Muscle of leg (tissue), 3 donors: ENCODE measurements at regions not wholly inside any gene's neighbourhood (a gene's known extent, or its start where the extent isn't known, plus 50 kb on each side); places are given as distances from the start of the nearest gene placed in this dataset.
"Not testable (repeated sequence)": the region's sequence is repeated elsewhere in the genome, so short reads cannot be mapped to it uniquely, and the experiment has no call there.

Source experiments
- DNase-seq: peaks from one replicate; pipeline ENCODE4 v3.0.0; 2013
- H3K27ac ChIP-seq: one replicate; pipeline ENCODE4 v1.5.1; 2013; ENCODE audit warnings: mild to moderate bottlenecking, low read length, control low read depth
- H3K27me3 ChIP-seq: one replicate; pipeline ENCODE4 v1.6.1; 2013; ENCODE audit warnings: low read length; ENCODE audit not compliant: control insufficient read depth, insufficient read depth
- H3K36me3 ChIP-seq: one replicate; pipeline ENCODE4 v1.6.1; 2013; ENCODE audit warnings: low read length; ENCODE audit not compliant: control insufficient read depth, insufficient read depth
- H3K4me1 ChIP-seq: one replicate; pipeline ENCODE4 v1.6.1; 2013; ENCODE audit warnings: low read length; ENCODE audit not compliant: control insufficient read depth, insufficient read depth
- H3K4me3 ChIP-seq: one replicate; pipeline ENCODE4 v1.5.1; 2013; ENCODE audit warnings: low read length, control low read depth
- H3K9me3 ChIP-seq: replicated peaks from 2 replicates; pipeline ENCODE4 v1.6.1; 2013; ENCODE audit warnings: low read depth, low read length; ENCODE audit not compliant: control insufficient read depth
- WGBS: methylation state at CpG from one replicate; pipeline ENCODE4 v1.1.5; 2013; ENCODE audit warnings: missing lambda C conversion rate; ENCODE audit not compliant: insufficient coverage; 5-methylcytosine and 5-hydroxymethylcytosine counted together

GRCh38 chr2:356304-356703, 68.4 kb upstream of the ALKAL2 start:
- not testable (repeated sequence) for H3K27me3 ChIP-seq, DNase-seq

GRCh38 chr2:355773-356172, 67.9 kb upstream of the ALKAL2 start:
- H3K4me3 ChIP-seq: no peak overlapping the region
- no peak for DNase-seq
- no peaks in the 10 kb centered on the region for H3K9me3 ChIP-seq
- no peak overlapping the region for H3K27ac ChIP-seq
- WGBS: 89% methylated on average over 6 of the region's 12 CpGs
- H3K36me3 ChIP-seq: no peaks in the 10 kb centered on the region
- H3K4me1 ChIP-seq: no peaks in the 10 kb centered on the region
- H3K27me3 ChIP-seq: no peaks in the 10 kb centered on the region

More at GRCh38 chr2:356304-356703, 68.4 kb upstream of the ALKAL2 start:
- 70% methylated on average over 8 of the region's 21 CpGs for WGBS
- H3K36me3 ChIP-seq, H3K9me3 ChIP-seq, H3K27ac ChIP-seq, H3K4me3 ChIP-seq, H3K4me1 ChIP-seq: not testable (repeated sequence)

DNA sequence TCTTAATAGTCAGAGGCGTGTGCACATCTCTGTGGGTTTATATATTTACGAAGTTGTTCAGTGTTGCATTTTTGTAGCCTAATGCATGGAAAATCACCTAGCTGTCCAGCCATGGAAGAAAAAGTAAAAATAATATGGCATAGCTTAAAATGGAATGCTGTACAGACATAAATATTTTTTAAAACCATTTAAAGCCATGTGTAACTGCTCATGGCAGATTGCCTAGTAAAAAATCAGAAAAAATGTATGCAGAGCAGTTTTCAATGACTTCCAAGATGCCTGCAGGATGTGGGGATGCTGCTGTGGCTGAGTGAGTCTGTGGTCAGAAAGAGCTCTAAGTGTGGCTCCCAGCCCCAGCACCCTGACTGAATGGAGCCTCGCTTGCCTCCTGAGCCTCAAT, 64.8 kb upstream of the ALKAL2 start:
- Histone ChIP-seq H3K4me1 (no peaks in the 10 kb centered on the region), H3K9me3 (no peaks in the 10 kb centered on the region), H3K27ac (no peak overlapping the region), H3K36me3 (no peaks in the 10 kb centered on the region), H3K27me3 (no peaks in the 10 kb centered on the region), H3K4me3 (no peak overlapping the region)
- WGBS: no CpG with 5 or more reads among the region's 3 CpGs
- peak; percentile 72 for DNase-seq

GRCh38 chr2:349390-349789, 61.5 kb upstream of the ALKAL2 start:
- no peaks in the 10 kb centered on the region for H3K36me3 ChIP-seq
- no peak overlapping the region for H3K27ac ChIP-seq
- no peaks in the 10 kb centered on the region for H3K4me1 ChIP-seq
- no peaks in the 10 kb centered on the region for H3K9me3 ChIP-seq
- DNase-seq: no peak
- WGBS: 93% methylated on average over 2 of the region's 3 CpGs
- H3K4me3 ChIP-seq: no peak overlapping the region
- no peaks in the 10 kb centered on the region for H3K27me3 ChIP-seq

- Histone ChIP-seq H3K27ac (no peak overlapping the region), H3K9me3 (no peaks in the 10 kb centered on the region), H3K36me3 (no peaks in the 10 kb centered on the region), H3K27me3 (no peaks in the 10 kb centered on the region), H3K4me3 (no peak overlapping the region), H3K4me1 (no peaks in the 10 kb centered on the region)
- 21% methylated on average over 6 of the region's 8 CpGs for WGBS
- DNase-seq: peak; percentile 21
Observed at GRCh38 chr2:348361-348916, 60.5 kb upstream of the ALKAL2 start.

GRCh38 chr2:344811-345210, 56.9 kb upstream of the ALKAL2 start:
- DNase-seq: no peak
- Histone ChIP-seq H3K27me3 (no peaks in the 10 kb centered on the region), H3K4me1 (no peaks in the 10 kb centered on the region), H3K36me3 (no peaks in the 10 kb centered on the region), H3K4me3 (no peak overlapping the region), H3K9me3 (no peaks in the 10 kb centered on the region), H3K27ac (no peak overlapping the region)
- no CpG with 5 or more reads among the region's 4 CpGs for WGBS

DNA sequence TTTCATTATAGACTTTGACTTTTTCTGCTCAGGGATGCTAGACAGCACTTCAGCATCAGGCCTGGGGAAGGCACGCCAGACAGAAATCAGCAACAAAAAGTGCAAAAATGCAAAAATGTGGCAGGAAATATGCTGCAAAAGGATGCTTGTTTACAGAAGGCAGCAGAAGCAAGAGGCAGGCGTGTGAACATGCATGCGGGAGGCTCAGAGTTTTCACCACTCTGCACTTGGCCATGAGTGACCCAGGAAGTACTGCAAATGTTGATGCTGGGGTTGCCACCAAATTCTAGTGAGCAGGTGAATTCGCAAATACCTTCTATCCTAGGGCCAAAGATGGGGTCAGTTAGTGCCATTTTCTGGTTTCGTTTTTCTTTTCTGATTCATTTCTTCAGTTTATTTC, 55.5 kb upstream of the ALKAL2 start:
- H3K4me1 ChIP-seq: no peaks in the 10 kb centered on the region
- H3K27me3 ChIP-seq: no peaks in the 10 kb centered on the region
- no peaks in the 10 kb centered on the region for H3K36me3 ChIP-seq
- DNase-seq: no peak
- H3K9me3 ChIP-seq: peaks cover 8% of the 10 kb centered on the region
- 81% methylated on average over 3 of the region's 5 CpGs for WGBS
- no peak overlapping the region for H3K4me3 ChIP-seq
- H3K27ac ChIP-seq: no peak overlapping the region

DNA sequence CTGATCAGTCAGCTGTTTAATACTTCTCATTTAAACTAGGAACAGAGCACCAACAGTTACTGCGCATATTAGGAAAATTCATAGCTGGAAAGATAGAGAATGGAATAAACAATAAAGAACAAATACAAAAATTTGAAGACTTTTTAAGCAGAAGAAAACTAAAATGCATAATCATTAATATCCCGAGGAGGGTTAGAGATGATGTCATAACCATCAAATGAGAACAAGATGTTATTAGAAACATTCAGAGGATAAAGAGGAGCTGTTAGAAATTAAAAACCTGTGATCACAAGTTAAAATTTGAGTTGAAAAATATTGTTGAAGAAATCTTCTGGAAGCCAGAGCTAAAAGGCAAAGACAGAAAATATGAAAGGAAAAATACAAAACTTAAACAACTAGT, 54.0 kb upstream of the ALKAL2 start:
- DNase-seq: no peak
- H3K27me3 ChIP-seq: no peaks in the 10 kb centered on the region
- WGBS: no CpG with 5 or more reads among the region's 2 CpGs
- H3K9me3 ChIP-seq: peaks cover 17% of the 10 kb centered on the region
- no peaks in the 10 kb centered on the region for H3K4me1 ChIP-seq
- H3K4me3 ChIP-seq: no peak overlapping the region
- H3K27ac ChIP-seq: no peak overlapping the region
- H3K36me3 ChIP-seq: no peaks in the 10 kb centered on the region

- H3K36me3 ChIP-seq: no peaks in the 10 kb centered on the region
- H3K27me3 ChIP-seq: no peaks in the 10 kb centered on the region
- WGBS: 67% methylated on average over 3 of the region's 9 CpGs
- no peak overlapping the region for H3K4me3 ChIP-seq
- no peak for DNase-seq
- no peak overlapping the region for H3K27ac ChIP-seq
- H3K9me3 ChIP-seq: peaks cover 24% of the 10 kb centered on the region
- no peaks in the 10 kb centered on the region for H3K4me1 ChIP-seq
Observed at GRCh38 chr2:341017-341542, 53.2 kb upstream of the ALKAL2 start.
